SU-DHL-6 (cell line): ENCODE measurements at regions not wholly inside any gene's neighbourhood (a gene's known extent, or its start where the extent isn't known, plus 50 kb on each side); places are given as distances from the start of the nearest gene placed in this dataset.

Experiments used
- H2AFZ ChIP-seq: fragments of 200-600 bp; sonication (generic); 2 replicates; pipeline ENCODE4 v1.6.1; 2014; ENCODE audit warnings: low read depth, mild to moderate bottlenecking, moderate library complexity, mixed read lengths, antibody characterized with exemption, low read length; ENCODE audit not compliant: severe bottlenecking
- H3F3A ChIP-seq: fragments of 200-600 bp; shearing (Covaris generic); 2 replicates; pipeline ENCODE4 v1.6.0; 2016; ENCODE audit warnings: antibody characterized with exemption, mild to moderate bottlenecking; ENCODE audit not compliant: insufficient read depth
- H3K27ac ChIP-seq: fragments of 200-600 bp; sonication (generic); 2 replicates; pipeline ENCODE4 v1.5.1; 2016; ENCODE audit warnings: low read depth, mild to moderate bottlenecking, low read length, moderate library complexity, mixed read lengths
- H3K27me3 ChIP-seq: fragments of 200-600 bp; sonication (generic), shearing (Covaris generic); 2 replicates; pipeline ENCODE4 v1.6.0; 2014; ENCODE audit warnings: mild to moderate bottlenecking, low read length
- H3K36me3 ChIP-seq: fragments of 200-600 bp; sonication (generic); 2 replicates; pipeline ENCODE4 v1.6.1; 2014; ENCODE audit warnings: mild to moderate bottlenecking, low read length, mixed read lengths
- H3K4me2 ChIP-seq: fragments of 300-600, 200-600 bp; shearing (Covaris generic), sonication (generic); 2 replicates; pipeline ENCODE4 v1.6.0; 2014; ENCODE audit warnings: low read length, low read depth, mild to moderate bottlenecking; ENCODE audit not compliant: poor library complexity, severe bottlenecking
- H3K4me3 ChIP-seq: fragments of 200-600 bp; sonication (generic); 2 replicates; pipeline ENCODE4 v1.5.1; 2014; ENCODE audit warnings: antibody characterized with exemption, low read length, mild to moderate bottlenecking, mixed read lengths; ENCODE audit not compliant: insufficient read depth, poor library complexity, severe bottlenecking
- H3K79me2 ChIP-seq: fragments of 200-600 bp; sonication (generic); 2 replicates; pipeline ENCODE4 v1.6.1; 2014; ENCODE audit warnings: mild to moderate bottlenecking, low read length, moderate library complexity; ENCODE audit not compliant: insufficient read depth
- H3K9ac ChIP-seq: fragments of 200-600 bp; sonication (generic); 2 replicates; pipeline ENCODE4 v1.7.0; 2014; ENCODE audit warnings: mild to moderate bottlenecking, low read length
- H3K9me2 ChIP-seq: fragments of 200-600 bp; sonication (generic); replicated peaks from 2 replicates; pipeline ENCODE4 v1.6.1; 2014; ENCODE audit warnings: low read length; ENCODE audit not compliant: insufficient read depth
- H3K9me3 ChIP-seq: fragments of 200-600 bp; sonication (generic); 2 replicates; pipeline ENCODE4 v1.6.1; 2014; ENCODE audit warnings: low read length, mixed read lengths; ENCODE audit not compliant: insufficient read depth
- H4K20me1 ChIP-seq: fragments of 200-600 bp; sonication (generic); 2 replicates; pipeline ENCODE4 v1.6.1; 2014; ENCODE audit warnings: low read depth, mild to moderate bottlenecking, antibody characterized with exemption, low read length, moderate library complexity, mixed read lengths
- EZH2phosphoT487 ChIP-seq: fragments of 200-600 bp; sonication (generic), shearing (Covaris generic); conservative IDR thresholded peaks from 2 replicates; pipeline ENCODE4 v1.6.1; 2018; ENCODE audit warnings: mild to moderate bottlenecking, antibody characterized with exemption, low read length, moderate library complexity, mixed read lengths
- TF ChIP-seq, protein P1 (sequence below): fragments of 200-600 bp; sonication (generic); IDR thresholded peaks from one replicate; pipeline ENCODE4 v1.5.1; 2017; ENCODE audit warnings: antibody characterized with exemption, mild to moderate bottlenecking, low read length, moderate library complexity; ENCODE audit not compliant: insufficient read depth, poor library complexity, severe bottlenecking

DNA sequence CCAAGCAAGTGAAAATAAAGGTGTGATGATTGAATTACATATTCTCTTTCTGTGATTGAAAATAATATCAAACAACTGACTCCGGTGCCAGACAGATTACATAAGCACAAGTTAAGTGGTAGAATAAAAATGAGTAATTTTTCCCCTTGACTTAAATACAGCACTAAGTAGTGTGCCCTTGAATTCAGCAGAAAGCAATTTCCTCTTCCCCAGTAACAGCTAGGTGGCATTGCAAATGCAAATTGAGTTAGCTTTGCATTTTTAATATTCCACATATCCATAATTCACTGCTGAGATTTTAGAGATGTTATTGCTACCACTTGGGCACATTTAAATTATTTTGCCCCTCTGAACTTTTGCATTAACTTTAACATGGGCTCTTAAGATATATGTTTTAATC is 89.8 kb upstream of the NPVF start:
- Histone ChIP-seq H3K36me3 (no peaks in the 10 kb centered on the region), H4K20me1 (no peaks in the 10 kb centered on the region), H3K4me2 (no peak overlapping the region), H3K27ac (no peak overlapping the region), H3K9me2 (no peaks in the 10 kb centered on the region), H3K9ac (no peak overlapping the region), H3F3A (no peaks in the 10 kb centered on the region), H3K4me3 (no peak overlapping the region), H3K79me2 (no peaks in the 10 kb centered on the region), H2AFZ (no peak overlapping the region), H3K27me3 (no peaks in the 10 kb centered on the region), H3K9me3 (no peaks in the 10 kb centered on the region)
- TF ChIP-seq EZH2phosphoT487, result no peak
- TF ChIP-seq, protein P1, sequence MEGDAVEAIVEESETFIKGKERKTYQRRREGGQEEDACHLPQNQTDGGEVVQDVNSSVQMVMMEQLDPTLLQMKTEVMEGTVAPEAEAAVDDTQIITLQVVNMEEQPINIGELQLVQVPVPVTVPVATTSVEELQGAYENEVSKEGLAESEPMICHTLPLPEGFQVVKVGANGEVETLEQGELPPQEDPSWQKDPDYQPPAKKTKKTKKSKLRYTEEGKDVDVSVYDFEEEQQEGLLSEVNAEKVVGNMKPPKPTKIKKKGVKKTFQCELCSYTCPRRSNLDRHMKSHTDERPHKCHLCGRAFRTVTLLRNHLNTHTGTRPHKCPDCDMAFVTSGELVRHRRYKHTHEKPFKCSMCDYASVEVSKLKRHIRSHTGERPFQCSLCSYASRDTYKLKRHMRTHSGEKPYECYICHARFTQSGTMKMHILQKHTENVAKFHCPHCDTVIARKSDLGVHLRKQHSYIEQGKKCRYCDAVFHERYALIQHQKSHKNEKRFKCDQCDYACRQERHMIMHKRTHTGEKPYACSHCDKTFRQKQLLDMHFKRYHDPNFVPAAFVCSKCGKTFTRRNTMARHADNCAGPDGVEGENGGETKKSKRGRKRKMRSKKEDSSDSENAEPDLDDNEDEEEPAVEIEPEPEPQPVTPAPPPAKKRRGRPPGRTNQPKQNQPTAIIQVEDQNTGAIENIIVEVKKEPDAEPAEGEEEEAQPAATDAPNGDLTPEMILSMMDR, result no peak

- no peaks in the 10 kb centered on the region for H3K27me3 ChIP-seq
- H4K20me1 ChIP-seq, result no peaks in the 10 kb centered on the region
- H3K4me2 ChIP-seq, result no peak overlapping the region
- no peak overlapping the region for H3K27ac ChIP-seq
- H3K9me2 ChIP-seq, result no peaks in the 10 kb centered on the region
- TF ChIP-seq, protein P1, result no peak
- TF ChIP-seq EZH2phosphoT487, result no peak
- H3K4me3 ChIP-seq, result no peak overlapping the region
- H3K9ac ChIP-seq, result no peak overlapping the region
- no peaks in the 10 kb centered on the region for H3F3A ChIP-seq
- H3K36me3 ChIP-seq, result no peaks in the 10 kb centered on the region
- no peaks in the 10 kb centered on the region for H3K9me3 ChIP-seq
- H2AFZ ChIP-seq, result no peak overlapping the region
- no peaks in the 10 kb centered on the region for H3K79me2 ChIP-seq
Measured at GRCh38 chr7:25319707-25320106, 91.4 kb upstream of the NPVF start.

DNA sequence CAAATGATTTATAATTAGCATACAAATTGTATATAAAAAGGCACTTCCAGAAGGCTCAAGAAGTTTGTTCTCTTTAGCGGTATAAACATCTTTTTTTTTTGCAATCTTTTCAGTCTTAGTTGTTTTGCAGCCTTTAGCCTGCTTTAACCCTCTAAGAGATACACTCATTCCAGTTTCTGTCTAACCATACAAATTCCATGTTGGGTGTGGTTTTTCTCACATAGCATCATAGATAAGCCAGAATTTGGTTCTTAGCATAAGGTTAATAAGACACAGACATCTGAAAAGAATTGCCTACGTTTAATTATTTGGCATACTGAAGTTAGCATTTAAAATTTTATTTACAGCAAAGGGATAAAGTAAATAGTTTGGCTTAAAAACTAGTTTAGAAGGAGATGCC is 92.5 kb upstream of the NPVF start:
- Histone ChIP-seq H3K9me3 (no peaks in the 10 kb centered on the region), H3K36me3 (no peaks in the 10 kb centered on the region), H3K27me3 (no peaks in the 10 kb centered on the region), H3K9me2 (no peaks in the 10 kb centered on the region), H3K27ac (no peak overlapping the region), H2AFZ (no peak overlapping the region), H3K79me2 (no peaks in the 10 kb centered on the region), H3K4me3 (no peak overlapping the region), H3F3A (no peaks in the 10 kb centered on the region), H4K20me1 (no peaks in the 10 kb centered on the region), H3K9ac (no peak overlapping the region), H3K4me2 (no peak overlapping the region)
- TF ChIP-seq, protein P1, result no peak
- no peak for TF ChIP-seq EZH2phosphoT487

GRCh38 chr7:25321424-25321823 is 93.1 kb upstream of the NPVF start:
- H3K4me2 ChIP-seq, result no peak overlapping the region
- no peaks in the 10 kb centered on the region for H3K36me3 ChIP-seq
- no peak overlapping the region for H3K9ac ChIP-seq
- H3K9me2 ChIP-seq, result no peaks in the 10 kb centered on the region
- H3F3A ChIP-seq, result no peaks in the 10 kb centered on the region
- H3K27me3 ChIP-seq, result no peaks in the 10 kb centered on the region
- H3K79me2 ChIP-seq, result no peaks in the 10 kb centered on the region
- no peaks in the 10 kb centered on the region for H4K20me1 ChIP-seq
- H3K27ac ChIP-seq, result no peak overlapping the region
- H3K9me3 ChIP-seq, result no peaks in the 10 kb centered on the region
- TF ChIP-seq, protein P1, result no peak
- TF ChIP-seq EZH2phosphoT487, result no peak
- no peak overlapping the region for H3K4me3 ChIP-seq
- H2AFZ ChIP-seq, result no peak overlapping the region
